ENCODE measurements at regions not wholly inside any gene's neighbourhood (a gene's known extent, or its start where the extent isn't known, plus 50 kb on each side); places are given as distances from the start of the nearest gene placed in this dataset.

- TF ChIP-seq POLR2A (IDR thresholded peaks at IDR 0.05) (no peak), CTCF (IDR thresholded peaks at IDR 0.05) (no peak)
Observed at GRCh38 chr21:22993822-22994574, 1995.8 kb downstream of the NCAM2 start.

All from Peyer's patch (tissue), 4 donors.